Panc1 (cell line): ENCODE measurements at regions not wholly inside any gene's neighbourhood (a gene's known extent, or its start where the extent isn't known, plus 50 kb on each side); places are given as distances from the start of the nearest gene placed in this dataset.

Source experiments
- POLR2AphosphoS5 ChIP-seq: IDR thresholded peaks from 2 replicates; pipeline ENCODE4 v1.6.1; 2012; ENCODE audit warnings: mild to moderate bottlenecking, low read depth, low read length, moderate library complexity
- REST ChIP-seq, 2 experiments: IDR thresholded peaks; 2 replicates each; pipeline ENCODE4 v1.6.1; 2011 to 2012; ENCODE audit warnings: low read depth in 2 of 2, control low read depth in 1 of 2, low read length in 1 of 2, mild to moderate bottlenecking in 1 of 2, moderate library complexity in 1 of 2; ENCODE audit not compliant: insufficient read depth in 1 of 2
- SIN3A ChIP-seq: IDR thresholded peaks from 2 replicates; pipeline ENCODE4 v1.6.1; 2012; ENCODE audit warnings: low read depth, mild to moderate bottlenecking, low read length, moderate library complexity, borderline replicate concordance; ENCODE audit not compliant: insufficient read depth
- TCF7L2 ChIP-seq: IDR thresholded peaks from 2 replicates; pipeline ENCODE4 v1.6.1; 2011; ENCODE audit warnings: mild to moderate bottlenecking, low read depth, low read length, inconsistent platforms
- TF ChIP-seq, protein P1 (sequence below): fragments of 450-650 bp; IDR thresholded peaks from 2 replicates; pipeline ENCODE4 v1.5.1; 2017; ENCODE audit warnings: mild to moderate bottlenecking

GRCh38 chr6:19050765-19051164 lies 663.6 kb downstream of the RNF144B start:
- TF ChIP-seq, protein P1, sequence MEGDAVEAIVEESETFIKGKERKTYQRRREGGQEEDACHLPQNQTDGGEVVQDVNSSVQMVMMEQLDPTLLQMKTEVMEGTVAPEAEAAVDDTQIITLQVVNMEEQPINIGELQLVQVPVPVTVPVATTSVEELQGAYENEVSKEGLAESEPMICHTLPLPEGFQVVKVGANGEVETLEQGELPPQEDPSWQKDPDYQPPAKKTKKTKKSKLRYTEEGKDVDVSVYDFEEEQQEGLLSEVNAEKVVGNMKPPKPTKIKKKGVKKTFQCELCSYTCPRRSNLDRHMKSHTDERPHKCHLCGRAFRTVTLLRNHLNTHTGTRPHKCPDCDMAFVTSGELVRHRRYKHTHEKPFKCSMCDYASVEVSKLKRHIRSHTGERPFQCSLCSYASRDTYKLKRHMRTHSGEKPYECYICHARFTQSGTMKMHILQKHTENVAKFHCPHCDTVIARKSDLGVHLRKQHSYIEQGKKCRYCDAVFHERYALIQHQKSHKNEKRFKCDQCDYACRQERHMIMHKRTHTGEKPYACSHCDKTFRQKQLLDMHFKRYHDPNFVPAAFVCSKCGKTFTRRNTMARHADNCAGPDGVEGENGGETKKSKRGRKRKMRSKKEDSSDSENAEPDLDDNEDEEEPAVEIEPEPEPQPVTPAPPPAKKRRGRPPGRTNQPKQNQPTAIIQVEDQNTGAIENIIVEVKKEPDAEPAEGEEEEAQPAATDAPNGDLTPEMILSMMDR: no peak
- TF ChIP-seq TCF7L2: no peak
- TF ChIP-seq POLR2AphosphoS5: no peak
- TF ChIP-seq REST (IDR thresholded peaks at IDR 0.05; ENCODE audit: insufficient read depth in 1 of 2, low read depth in 2 of 2, low read length in 1 of 2): no peak
- TF ChIP-seq SIN3A: no peak
